ENCODE measurements at regions not wholly inside any gene's neighbourhood (a gene's known extent, or its start where the extent isn't known, plus 50 kb on each side); places are given as distances from the start of the nearest gene placed in this dataset.

DNA sequence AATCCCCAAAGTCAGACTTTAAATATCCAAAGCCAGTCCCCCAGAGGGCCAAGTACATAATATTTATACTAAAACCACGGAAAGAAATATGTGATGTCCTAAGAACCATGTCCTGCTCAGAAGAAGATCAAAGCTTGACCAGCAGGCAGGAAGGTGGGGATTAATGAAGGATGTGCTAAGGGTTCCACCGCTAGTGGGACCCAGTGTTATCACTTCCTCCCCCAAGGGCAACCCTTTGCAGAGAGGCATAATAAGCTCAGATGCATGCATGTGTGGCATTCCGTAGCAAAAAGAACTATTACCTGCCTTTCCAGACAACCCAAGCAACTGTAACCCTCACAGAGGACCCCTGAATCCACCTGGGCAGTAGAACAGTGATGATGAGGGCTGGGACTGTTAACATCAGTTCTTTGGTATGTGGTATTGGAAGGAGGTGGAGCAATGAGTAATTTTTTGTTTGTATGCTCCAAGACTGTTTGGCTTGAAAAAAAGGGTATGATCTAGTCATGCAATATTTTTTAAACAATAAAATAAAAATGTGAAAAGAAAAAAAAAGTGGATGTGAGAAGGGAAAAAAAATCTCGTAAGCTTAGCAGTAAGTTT is 71.7 kb upstream of the ETV6 start:
- H3K4me3 ChIP-seq (ENCODE audit: low read depth, low read length) = no peak overlapping the region
- TF ChIP-seq, protein P1, sequence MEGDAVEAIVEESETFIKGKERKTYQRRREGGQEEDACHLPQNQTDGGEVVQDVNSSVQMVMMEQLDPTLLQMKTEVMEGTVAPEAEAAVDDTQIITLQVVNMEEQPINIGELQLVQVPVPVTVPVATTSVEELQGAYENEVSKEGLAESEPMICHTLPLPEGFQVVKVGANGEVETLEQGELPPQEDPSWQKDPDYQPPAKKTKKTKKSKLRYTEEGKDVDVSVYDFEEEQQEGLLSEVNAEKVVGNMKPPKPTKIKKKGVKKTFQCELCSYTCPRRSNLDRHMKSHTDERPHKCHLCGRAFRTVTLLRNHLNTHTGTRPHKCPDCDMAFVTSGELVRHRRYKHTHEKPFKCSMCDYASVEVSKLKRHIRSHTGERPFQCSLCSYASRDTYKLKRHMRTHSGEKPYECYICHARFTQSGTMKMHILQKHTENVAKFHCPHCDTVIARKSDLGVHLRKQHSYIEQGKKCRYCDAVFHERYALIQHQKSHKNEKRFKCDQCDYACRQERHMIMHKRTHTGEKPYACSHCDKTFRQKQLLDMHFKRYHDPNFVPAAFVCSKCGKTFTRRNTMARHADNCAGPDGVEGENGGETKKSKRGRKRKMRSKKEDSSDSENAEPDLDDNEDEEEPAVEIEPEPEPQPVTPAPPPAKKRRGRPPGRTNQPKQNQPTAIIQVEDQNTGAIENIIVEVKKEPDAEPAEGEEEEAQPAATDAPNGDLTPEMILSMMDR (IDR thresholded peaks at IDR 0.05; ENCODE audit: control insufficient read depth, extremely low read depth, insufficient read depth) = no peak
- DNase-seq (ENCODE audit: low read depth) = no peak

DNA sequence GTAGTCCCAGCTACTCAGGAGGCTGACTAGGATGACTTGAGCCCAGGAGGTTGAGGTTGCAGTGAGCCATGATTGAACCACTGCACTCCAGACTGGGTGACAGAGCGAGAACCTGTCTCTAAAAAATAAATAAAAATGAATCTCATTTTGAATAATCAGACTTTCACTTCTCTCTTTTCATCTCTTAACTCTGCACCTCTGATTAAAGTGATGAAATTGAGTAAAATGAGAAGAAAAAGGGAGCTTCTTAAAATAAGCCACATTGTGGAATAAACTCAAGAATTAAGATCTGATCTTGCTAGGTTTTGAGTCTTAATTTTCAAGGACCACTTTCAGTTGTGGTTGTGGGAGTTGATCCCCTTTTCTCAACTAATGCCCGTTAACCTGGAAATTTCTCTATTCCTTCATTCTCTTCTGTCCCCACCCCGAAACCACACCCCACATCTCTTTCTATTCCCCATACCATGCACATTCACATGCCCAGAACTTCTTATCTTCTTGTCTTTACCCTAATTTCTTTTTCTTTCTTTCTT is 70.9 kb upstream of the ETV6 start:
- DNase-seq (ENCODE audit: low read depth) = no peak
- H3K4me3 ChIP-seq (ENCODE audit: low read depth, low read length) = no peak overlapping the region
- TF ChIP-seq, protein P1 (IDR thresholded peaks at IDR 0.05; ENCODE audit: control insufficient read depth, extremely low read depth, insufficient read depth) = no peak

DNA sequence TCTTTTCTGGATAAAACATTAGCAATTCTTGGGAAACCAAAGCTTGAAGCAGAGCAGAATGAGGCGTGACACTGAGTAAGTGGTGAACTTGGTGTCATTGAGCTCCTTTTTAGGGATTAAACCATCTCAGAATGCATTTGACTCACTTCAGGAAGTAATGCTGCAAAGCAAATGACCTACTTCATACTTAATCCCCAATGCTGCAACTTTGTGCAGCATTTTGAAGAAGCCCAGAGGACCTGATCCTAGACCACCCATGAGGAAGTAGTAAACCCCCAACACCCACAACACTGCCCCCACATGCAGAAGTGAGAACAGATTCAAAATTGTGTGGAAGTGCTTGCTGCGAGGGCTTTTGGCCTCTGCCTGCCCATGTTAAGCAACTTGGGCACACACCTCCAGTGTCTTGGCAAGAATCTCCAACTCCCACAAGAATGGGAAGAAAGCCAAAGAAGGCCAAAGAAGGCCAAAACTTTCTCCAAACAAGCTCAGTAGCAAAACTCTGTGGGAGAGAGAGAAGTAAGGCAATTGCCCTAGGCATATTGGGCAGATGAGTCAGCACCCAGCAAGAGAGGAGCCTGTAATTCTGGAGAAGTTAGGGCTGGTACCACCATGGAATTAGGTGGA is 69.2 kb upstream of the ETV6 start:
- TF ChIP-seq, protein P1 (IDR thresholded peaks at IDR 0.05; ENCODE audit: control insufficient read depth, extremely low read depth, insufficient read depth) = no peak
- H3K4me3 ChIP-seq (ENCODE audit: low read depth, low read length) = no peak overlapping the region
- DNase-seq (ENCODE audit: low read depth) = no peak

DNA sequence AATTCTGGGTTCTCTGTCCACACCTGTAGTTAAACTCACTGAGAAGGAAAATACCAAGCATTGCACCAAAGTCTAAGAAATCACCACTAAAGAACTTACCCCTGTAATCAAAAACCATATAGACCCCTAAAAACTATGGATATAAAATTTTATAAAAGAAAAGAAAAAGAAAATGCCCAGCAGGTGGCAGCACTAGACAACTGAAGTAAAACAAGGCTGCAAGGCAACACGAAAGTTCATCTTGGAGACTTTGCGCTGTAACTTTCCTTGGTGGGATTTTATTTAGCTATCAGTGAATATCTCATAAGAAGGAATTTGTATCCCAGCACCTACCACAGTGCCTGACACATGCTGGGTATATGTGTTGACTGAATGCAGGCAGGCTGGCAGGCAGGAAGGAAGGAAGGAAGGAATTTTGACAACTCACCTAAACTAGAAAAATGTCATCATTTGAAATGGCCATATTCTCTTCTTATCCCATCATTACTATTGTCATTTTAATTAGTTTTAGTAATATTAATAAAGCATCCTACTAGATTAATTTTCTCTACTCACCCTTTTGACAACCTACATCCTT is 68.2 kb upstream of the ETV6 start:
- DNase-seq (ENCODE audit: low read depth) = peak; percentile 44
- no peak overlapping the region for H3K4me3 ChIP-seq (ENCODE audit: low read depth, low read length)
- TF ChIP-seq, protein P1 (IDR thresholded peaks at IDR 0.05; ENCODE audit: control insufficient read depth, extremely low read depth, insufficient read depth) = peak; percentile 27; the same call in 1 of the 2 replicates

DNA sequence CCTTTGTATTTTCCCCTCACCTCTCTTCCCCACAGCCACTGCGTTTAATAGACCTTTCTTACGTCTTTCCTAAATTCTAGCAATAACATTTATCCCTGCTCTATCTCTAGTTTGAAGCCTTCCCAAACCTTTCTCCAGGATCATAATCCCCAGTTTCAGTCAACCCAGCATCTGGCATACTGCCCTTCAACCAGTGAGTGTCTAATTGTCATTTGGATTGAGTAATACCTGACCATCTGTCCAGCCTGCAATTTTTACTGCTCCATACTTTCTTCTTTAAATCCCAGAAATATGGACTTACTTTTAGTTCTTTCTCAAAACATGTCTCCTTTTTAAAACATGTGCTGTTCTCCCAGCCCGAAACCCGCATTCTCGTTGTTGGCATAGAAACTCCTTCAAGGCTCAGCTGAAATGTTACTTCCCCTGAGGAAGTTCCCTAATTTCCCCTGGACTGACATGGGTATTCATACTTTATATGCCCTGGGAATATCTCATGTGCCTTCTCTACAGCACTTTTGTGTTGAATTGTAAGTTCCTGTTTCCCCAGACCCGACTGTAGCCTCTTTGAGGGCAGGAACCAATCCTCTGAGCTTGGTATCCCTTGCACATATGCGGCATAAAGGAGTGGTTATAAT is 65.1 kb upstream of the ETV6 start:
- DNase-seq (ENCODE audit: low read depth) = no peak
- H3K4me3 ChIP-seq (ENCODE audit: low read depth, low read length) = no peak overlapping the region
- TF ChIP-seq, protein P1 (IDR thresholded peaks at IDR 0.05; ENCODE audit: control insufficient read depth, extremely low read depth, insufficient read depth) = no peak

DNA sequence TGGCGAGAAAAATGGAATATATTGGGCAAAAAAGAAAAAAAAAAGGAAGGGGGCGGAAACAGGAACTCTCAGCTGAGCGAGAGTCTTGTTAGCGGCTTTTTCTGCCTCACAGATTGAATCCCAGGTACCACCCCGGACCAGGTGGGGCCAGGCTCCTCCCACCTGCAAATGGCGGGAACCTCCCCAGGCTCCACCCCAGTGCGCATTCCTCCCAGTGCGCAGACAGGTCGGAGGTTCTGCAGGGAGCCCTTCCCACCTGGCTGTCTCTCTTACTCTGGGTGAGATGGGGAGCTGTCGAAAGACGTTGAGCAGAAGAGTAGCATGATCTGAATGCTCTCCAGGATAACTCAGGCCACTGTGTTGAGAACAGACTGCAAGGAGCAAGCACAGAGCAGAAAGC is 57.0 kb upstream of the ETV6 start:
- no peak overlapping the region for H3K4me3 ChIP-seq (ENCODE audit: low read depth, low read length)
- DNase-seq (ENCODE audit: low read depth) = no peak
- TF ChIP-seq, protein P1 (IDR thresholded peaks at IDR 0.05; ENCODE audit: control insufficient read depth, extremely low read depth, insufficient read depth) = no peak
